HG02885 (cell line): ENCODE measurements at regions not wholly inside any gene's neighbourhood (a gene's known extent, or its start where the extent isn't known, plus 50 kb on each side); places are given as distances from the start of the nearest gene placed in this dataset.
"Not testable (repeated sequence)": the region's sequence is repeated elsewhere in the genome, so short reads cannot be mapped to it uniquely, and the experiment has no call there.

Source experiments
- ATAC-seq: cut with Tn5 transposase; IDR thresholded peaks from one replicate; pipeline ENCODE4 v1.9.1; 2021; ENCODE audit warnings: mild to moderate bottlenecking; ENCODE audit not compliant: unreplicated experiment, poor library complexity

DNA sequence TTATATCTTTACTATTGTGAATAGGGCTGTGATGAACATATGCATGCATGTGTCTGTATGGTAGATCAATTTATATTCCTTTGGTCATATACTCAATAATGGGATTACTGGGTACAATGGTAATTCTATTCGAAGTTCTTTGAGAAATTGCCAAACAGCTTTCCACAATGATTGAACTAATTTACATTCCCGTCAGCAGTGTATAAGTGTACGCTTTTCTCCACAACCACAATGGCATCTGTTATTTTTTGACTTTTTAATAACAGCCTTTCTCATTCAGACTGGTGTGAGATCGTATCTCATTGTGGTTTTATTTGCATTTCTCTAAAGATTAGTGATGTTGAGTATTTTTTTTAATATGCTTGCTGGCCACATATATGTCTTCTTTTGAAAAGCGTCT, 439.4 kb upstream of the KLHL4 start:
- ATAC-seq: no peak

DNA sequence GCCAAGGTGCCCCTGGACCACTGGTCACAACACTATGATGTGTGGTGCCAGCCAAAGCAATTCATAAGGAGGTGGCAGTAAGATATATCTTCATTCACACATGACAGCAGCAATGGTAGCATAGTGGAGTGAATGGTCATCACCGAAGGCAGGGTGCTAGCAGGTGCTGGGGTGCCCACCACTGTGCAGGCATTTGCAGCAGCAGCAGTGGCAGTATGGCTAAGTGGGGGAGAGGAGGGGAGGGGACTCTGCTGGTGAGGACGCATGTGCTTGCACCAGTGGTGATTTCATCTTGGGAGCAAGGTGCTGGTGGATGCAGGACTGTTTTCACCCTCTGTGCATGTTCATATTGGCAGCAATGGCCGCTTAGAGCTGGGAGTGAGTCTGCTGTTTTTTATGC, 419.1 kb upstream of the KLHL4 start:
- ATAC-seq: no peak

DNA sequence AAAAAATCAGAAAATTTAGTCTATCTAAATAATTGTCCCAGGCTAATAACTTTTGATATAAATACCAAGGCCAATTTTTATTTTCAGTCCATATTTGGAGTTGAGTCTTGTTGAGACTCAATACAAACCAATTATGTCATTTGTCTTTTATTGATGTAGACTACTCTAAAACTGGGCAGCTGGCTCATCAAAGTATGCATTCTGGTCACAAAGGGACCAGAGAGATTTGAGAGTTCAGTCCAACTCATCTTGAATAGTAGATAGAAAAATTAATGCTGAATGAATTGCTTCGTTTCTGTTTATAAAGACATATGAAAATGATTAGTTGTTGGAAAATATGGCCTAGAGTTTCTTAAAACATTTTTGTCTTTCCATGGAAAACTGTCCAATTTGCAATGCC, 412.5 kb upstream of the KLHL4 start:
- no peak for ATAC-seq

DNA sequence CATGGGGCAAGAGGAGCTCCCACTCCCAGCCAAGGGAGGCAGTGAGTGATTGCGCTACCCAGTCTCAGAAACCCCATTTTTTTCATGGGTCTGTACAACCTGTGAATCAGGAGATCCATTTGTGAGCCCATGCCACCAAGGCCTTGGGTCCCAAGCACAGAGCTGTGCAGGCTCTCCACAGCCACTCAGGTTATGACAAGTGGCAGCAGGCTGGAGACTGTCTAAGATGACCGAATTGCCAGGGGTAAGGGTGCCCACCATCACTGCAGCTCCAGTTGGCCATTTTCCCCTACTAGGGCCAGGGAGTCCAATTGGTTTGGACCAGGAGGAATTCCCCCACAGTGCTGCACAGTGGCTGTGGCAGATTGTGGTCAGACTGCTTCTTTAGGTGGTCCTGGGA, 407.5 kb upstream of the KLHL4 start:
- ATAC-seq: no peak

- no peak for ATAC-seq
Observed at GRCh38 chrX:87140800-87141483, 376.7 kb upstream of the KLHL4 start.

DNA sequence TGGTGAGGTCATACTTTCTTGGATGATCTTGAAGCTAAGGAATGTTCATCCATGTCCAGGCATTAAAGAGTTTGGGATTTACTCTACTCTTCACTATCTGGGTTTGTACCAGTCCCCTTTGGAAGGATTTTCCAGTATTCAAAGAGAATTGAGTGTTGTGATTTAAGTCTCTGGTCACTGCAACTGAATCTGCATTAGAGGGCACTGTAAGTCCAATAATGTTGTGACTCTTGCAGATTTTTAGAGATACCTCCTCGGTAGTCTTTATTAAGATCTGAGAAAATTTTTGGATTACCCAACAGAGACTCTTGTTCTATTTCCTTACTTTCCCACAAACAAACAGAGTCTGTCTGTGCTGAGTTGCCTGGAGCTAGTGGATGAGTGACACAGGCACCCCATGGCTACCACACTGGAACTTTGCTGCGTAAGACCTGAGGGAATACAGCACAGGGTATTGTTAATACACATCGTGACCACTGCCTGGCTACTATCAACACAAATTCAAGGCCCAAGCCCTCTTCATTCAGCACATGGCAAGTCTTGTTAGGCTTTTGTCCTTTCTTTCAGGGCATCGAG, 357.1 kb upstream of the KLHL4 start:
- ATAC-seq: no peak

DNA sequence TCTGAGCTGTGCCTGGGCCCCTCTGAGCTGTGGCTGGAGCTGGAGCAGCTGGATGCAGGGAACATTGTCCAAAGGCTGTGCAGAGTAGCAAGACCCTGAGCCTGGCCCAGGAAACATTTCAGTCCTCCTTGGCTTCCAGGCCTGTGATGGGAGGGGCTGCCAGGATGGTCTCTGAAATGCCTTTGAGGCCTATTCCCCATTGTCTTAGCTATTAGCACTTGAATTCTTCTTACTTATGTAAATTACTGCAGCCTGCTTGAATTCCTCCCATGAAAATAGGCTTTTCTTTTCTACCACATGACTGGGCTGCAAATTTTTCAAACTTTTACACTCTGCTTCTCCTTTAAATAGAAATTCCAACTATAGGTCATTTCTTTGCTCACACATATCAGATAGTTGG, 349.8 kb upstream of the KLHL4 start:
- no peak for ATAC-seq

DNA sequence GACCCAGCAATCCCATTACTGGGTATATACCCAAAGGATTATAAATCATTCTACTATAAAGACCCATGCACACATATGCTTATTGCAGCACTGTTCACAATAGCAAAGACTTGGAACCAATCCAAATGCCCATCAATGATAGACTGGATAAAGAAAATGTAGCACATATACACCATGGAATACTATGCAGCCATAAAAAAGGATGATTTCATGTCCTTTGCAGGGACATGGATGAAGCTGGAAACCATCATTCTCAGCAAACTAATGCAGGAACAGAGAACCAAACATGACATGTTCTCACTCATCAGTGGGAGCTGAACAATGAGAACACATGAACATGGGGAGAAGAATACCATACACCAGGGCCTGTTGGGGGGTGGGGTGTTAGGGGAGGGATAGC, 339.6 kb upstream of the KLHL4 start:
- not testable (repeated sequence) for ATAC-seq
